NOMO-1 treated with DMSO at 0.1 percent for 48 hours (cell line): ENCODE measurements at regions not wholly inside any gene's neighbourhood (a gene's known extent, or its start where the extent isn't known, plus 50 kb on each side); places are given as distances from the start of the nearest gene placed in this dataset.
"Not testable (repeated sequence)": the region's sequence is repeated elsewhere in the genome, so short reads cannot be mapped to it uniquely, and the experiment has no call there.

Source experiments
- DNase-seq: peaks from one replicate; lab custom pipeline; 2025; ENCODE audit not compliant: unreplicated experiment; lab: John Stamatoyannopoulos, UW

- no peak for DNase-seq
Observed at GRCh38 chr11:122023614-122024250, 92.3 kb downstream of the BLID start.

GRCh38 chr11:122022646-122023045 lies 93.4 kb downstream of the BLID start:
- no peak for DNase-seq

- no peak for DNase-seq
Observed at GRCh38 chr11:122020902-122021301, 95.1 kb downstream of the BLID start.

GRCh38 chr11:122019908-122020694 lies 95.9 kb downstream of the BLID start:
- no peak for DNase-seq

- DNase-seq: peak; percentile 44
Observed at GRCh38 chr11:122007601-122008071, 108.4 kb downstream of the BLID start.

GRCh38 chr11:122004446-122004845 lies 111.6 kb downstream of the BLID start:
- DNase-seq: no peak

GRCh38 chr11:122002926-122003325 lies 113.1 kb downstream of the BLID start:
- DNase-seq: no peak

GRCh38 chr11:122002047-122002446 lies 114.0 kb downstream of the BLID start:
- no peak for DNase-seq

GRCh38 chr11:121999651-122000050 lies 116.4 kb downstream of the BLID start:
- no peak for DNase-seq

GRCh38 chr11:121996574-121996973 lies 119.4 kb downstream of the BLID start:
- DNase-seq: no peak

- DNase-seq: no peak
Observed at GRCh38 chr11:121983901-121984300, 132.1 kb downstream of the BLID start.

- not testable (repeated sequence) for DNase-seq
Observed at GRCh38 chr11:121977914-121978313, 138.1 kb downstream of the BLID start.

- no peak for DNase-seq
Observed at GRCh38 chr11:121968638-121969037, 147.4 kb downstream of the BLID start.

GRCh38 chr11:121967131-121967704 lies 148.8 kb downstream of the BLID start:
- DNase-seq: no peak

GRCh38 chr11:121965330-121965729 lies 150.7 kb downstream of the BLID start:
- no peak for DNase-seq

GRCh38 chr11:121964591-121964990 lies 151.4 kb downstream of the BLID start:
- no peak for DNase-seq

GRCh38 chr11:121963846-121964245 lies 152.2 kb downstream of the BLID start:
- not testable (repeated sequence) for DNase-seq

GRCh38 chr11:121961321-121961801 lies 154.7 kb downstream of the BLID start:
- DNase-seq: no peak

GRCh38 chr11:121958971-121959325 lies 157.1 kb downstream of the BLID start:
- DNase-seq: peak; percentile 2

- DNase-seq: no peak
Observed at GRCh38 chr11:121958323-121958970, 157.6 kb downstream of the BLID start.

GRCh38 chr11:121953122-121953521 lies 162.9 kb downstream of the BLID start:
- DNase-seq: no peak
